ENCODE measurements at regions not wholly inside any gene's neighbourhood (a gene's known extent, or its start where the extent isn't known, plus 50 kb on each side); places are given as distances from the start of the nearest gene placed in this dataset.

DNA sequence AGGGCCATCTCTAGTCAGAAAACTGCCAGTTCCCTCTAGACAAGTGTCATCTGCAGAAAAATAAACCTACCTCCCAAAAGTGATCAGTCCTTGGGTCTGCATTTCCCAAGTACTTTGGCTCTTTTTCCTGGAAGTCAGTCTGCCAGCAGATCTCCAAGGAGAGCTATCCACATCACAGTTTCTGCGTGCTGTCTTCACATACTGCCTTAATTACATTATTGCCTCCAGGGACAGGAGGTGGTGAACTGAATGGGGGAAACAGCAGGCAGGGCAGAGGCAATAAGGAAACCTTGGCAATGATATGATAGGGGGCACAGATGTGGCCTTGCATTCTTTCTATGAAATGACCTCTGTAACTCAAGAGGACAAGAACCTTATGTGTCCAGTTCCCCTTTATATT is 105.9 kb upstream of the SIX2 start:
- TF ChIP-seq CSDC2 (CRISPR knock-in tag; IDR thresholded peaks at IDR 0.05) (no peak), OSR1 (CRISPR knock-in tag; IDR thresholded peaks at IDR 0.05) (no peak), ARNTL (CRISPR knock-in tag; IDR thresholded peaks at IDR 0.05; ENCODE audit: borderline replicate concordance, low read depth) (no peak), ESRRG (CRISPR knock-in tag; IDR thresholded peaks at IDR 0.05) (no peak), BACH2 (CRISPR knock-in tag; IDR thresholded peaks at IDR 0.05; ENCODE audit: borderline replicate concordance) (no peak), ISL1 (CRISPR knock-in tag; IDR thresholded peaks at IDR 0.05) (no peak), ZC3H10 (CRISPR knock-in tag; IDR thresholded peaks at IDR 0.05) (no peak), ZFP30 (CRISPR knock-in tag; IDR thresholded peaks at IDR 0.05) (no peak), SNAI2 (CRISPR knock-in tag; IDR thresholded peaks at IDR 0.05) (no peak), TCF4 (CRISPR knock-in tag; IDR thresholded peaks at IDR 0.05; ENCODE audit: borderline replicate concordance) (no peak), PPARA (CRISPR knock-in tag; IDR thresholded peaks at IDR 0.05; ENCODE audit: borderline replicate concordance) (no peak), ZNF8 (CRISPR knock-in tag; IDR thresholded peaks at IDR 0.05) (no peak), ZNF70 (CRISPR knock-in tag; IDR thresholded peaks at IDR 0.05) (no peak), ZNF565 (CRISPR knock-in tag; conservative IDR thresholded peaks at IDR 0.05; ENCODE audit: low read depth) (no peak), ZFP3 (CRISPR knock-in tag; IDR thresholded peaks at IDR 0.05) (no peak)
- TF ChIP-seq, protein P1, sequence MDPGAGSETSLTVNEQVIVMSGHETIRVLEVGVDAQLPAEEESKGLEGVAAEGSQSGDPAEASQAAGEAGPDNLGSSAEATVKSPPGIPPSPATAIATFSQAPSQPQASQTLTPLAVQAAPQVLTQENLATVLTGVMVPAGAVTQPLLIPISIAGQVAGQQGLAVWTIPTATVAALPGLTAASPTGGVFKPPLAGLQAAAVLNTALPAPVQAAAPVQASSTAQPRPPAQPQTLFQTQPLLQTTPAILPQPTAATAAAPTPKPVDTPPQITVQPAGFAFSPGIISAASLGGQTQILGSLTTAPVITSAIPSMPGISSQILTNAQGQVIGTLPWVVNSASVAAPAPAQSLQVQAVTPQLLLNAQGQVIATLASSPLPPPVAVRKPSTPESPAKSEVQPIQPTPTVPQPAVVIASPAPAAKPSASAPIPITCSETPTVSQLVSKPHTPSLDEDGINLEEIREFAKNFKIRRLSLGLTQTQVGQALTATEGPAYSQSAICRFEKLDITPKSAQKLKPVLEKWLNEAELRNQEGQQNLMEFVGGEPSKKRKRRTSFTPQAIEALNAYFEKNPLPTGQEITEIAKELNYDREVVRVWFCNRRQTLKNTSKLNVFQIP (CRISPR knock-in tag; IDR thresholded peaks at IDR 0.05; ENCODE audit: borderline replicate concordance, low read depth): no peak
- TF ChIP-seq, protein P2, sequence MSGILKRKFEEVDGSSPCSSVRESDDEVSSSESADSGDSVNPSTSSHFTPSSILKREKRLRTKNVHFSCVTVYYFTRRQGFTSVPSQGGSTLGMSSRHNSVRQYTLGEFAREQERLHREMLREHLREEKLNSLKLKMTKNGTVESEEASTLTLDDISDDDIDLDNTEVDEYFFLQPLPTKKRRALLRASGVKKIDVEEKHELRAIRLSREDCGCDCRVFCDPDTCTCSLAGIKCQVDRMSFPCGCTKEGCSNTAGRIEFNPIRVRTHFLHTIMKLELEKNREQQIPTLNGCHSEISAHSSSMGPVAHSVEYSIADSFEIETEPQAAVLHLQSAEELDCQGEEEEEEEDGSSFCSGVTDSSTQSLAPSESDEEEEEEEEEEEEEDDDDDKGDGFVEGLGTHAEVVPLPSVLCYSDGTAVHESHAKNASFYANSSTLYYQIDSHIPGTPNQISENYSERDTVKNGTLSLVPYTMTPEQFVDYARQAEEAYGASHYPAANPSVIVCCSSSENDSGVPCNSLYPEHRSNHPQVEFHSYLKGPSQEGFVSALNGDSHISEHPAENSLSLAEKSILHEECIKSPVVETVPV (CRISPR knock-in tag; IDR thresholded peaks at IDR 0.05): no peak
- TF ChIP-seq, protein P3, sequence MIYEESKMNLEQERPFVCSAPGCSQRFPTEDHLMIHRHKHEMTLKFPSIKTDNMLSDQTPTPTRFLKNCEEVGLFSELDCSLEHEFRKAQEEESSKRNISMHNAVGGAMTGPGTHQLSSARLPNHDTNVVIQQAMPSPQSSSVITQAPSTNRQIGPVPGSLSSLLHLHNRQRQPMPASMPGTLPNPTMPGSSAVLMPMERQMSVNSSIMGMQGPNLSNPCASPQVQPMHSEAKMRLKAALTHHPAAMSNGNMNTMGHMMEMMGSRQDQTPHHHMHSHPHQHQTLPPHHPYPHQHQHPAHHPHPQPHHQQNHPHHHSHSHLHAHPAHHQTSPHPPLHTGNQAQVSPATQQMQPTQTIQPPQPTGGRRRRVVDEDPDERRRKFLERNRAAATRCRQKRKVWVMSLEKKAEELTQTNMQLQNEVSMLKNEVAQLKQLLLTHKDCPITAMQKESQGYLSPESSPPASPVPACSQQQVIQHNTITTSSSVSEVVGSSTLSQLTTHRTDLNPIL (CRISPR knock-in tag; IDR thresholded peaks at IDR 0.05; ENCODE audit: low read depth): no peak
- TF ChIP-seq, protein P4, sequence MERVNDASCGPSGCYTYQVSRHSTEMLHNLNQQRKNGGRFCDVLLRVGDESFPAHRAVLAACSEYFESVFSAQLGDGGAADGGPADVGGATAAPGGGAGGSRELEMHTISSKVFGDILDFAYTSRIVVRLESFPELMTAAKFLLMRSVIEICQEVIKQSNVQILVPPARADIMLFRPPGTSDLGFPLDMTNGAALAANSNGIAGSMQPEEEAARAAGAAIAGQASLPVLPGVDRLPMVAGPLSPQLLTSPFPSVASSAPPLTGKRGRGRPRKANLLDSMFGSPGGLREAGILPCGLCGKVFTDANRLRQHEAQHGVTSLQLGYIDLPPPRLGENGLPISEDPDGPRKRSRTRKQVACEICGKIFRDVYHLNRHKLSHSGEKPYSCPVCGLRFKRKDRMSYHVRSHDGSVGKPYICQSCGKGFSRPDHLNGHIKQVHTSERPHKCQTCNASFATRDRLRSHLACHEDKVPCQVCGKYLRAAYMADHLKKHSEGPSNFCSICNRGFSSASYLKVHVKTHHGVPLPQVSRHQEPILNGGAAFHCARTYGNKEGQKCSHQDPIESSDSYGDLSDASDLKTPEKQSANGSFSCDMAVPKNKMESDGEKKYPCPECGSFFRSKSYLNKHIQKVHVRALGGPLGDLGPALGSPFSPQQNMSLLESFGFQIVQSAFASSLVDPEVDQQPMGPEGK (CRISPR knock-in tag; IDR thresholded peaks at IDR 0.05; ENCODE audit: borderline replicate concordance): no peak
- no peak for ATAC-seq

DNA sequence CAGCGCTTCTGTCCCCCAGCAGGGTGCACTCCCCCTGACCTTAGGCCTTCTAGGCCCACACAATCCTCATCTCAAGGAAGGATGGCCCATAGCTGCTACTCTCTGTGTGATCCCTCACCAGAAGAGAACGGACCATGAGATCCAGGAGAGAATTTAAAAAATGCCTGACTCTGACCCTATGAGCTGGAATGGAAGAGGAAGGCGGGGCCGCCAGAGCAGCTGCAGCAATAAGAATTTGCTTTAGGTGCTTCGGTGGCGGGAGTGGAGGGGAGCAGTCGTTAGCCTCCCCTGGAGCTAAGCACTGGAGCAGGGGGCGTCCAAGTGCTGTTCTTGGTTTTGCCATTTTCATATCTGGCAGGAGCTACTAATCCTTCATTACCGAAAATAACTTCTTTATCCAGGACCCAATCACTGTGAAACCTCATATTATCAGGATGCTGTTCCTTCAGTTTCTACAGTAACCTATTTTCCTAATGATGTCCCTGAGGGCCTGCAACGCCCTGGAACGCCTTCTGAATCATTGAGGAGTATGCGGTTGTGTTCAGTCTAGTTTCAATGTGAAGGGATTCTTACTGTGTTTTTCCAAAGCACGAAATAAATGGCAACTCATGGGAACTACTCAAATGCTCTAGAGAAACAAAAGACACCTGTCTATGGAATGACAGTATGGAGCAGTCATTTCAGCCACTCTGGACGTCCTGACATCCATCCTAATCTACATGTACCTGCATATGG is 105.1 kb upstream of the SIX2 start:
- TF ChIP-seq TOX (CRISPR knock-in tag; IDR thresholded peaks at IDR 0.05; ENCODE audit: borderline replicate concordance) (no peak), ARNTL (CRISPR knock-in tag; IDR thresholded peaks at IDR 0.05; ENCODE audit: borderline replicate concordance, low read depth) (no peak), OSR1 (CRISPR knock-in tag; IDR thresholded peaks at IDR 0.05) (no peak), ZNF565 (CRISPR knock-in tag; conservative IDR thresholded peaks at IDR 0.05; ENCODE audit: low read depth) (no peak), TCF4 (CRISPR knock-in tag; IDR thresholded peaks at IDR 0.05; ENCODE audit: borderline replicate concordance) (no peak), ZNF70 (CRISPR knock-in tag; IDR thresholded peaks at IDR 0.05) (no peak), CSDC2 (CRISPR knock-in tag; IDR thresholded peaks at IDR 0.05) (no peak), ISL1 (CRISPR knock-in tag; IDR thresholded peaks at IDR 0.05) (no peak), ZC3H10 (CRISPR knock-in tag; IDR thresholded peaks at IDR 0.05) (no peak), ZFP30 (CRISPR knock-in tag; IDR thresholded peaks at IDR 0.05) (no peak), BACH2 (CRISPR knock-in tag; IDR thresholded peaks at IDR 0.05; ENCODE audit: borderline replicate concordance) (no peak)
- TF ChIP-seq, protein P4 (CRISPR knock-in tag; IDR thresholded peaks at IDR 0.05; ENCODE audit: borderline replicate concordance): no peak
- TF ChIP-seq, protein P1 (CRISPR knock-in tag; IDR thresholded peaks at IDR 0.05; ENCODE audit: borderline replicate concordance, low read depth): no peak
- no peak for ATAC-seq
